GOT3 (cell line): ENCODE measurements at regions not wholly inside any gene's neighbourhood (a gene's known extent, or its start where the extent isn't known, plus 50 kb on each side); places are given as distances from the start of the nearest gene placed in this dataset.

ENCODE experiments used
- DNase-seq: peaks from one replicate; lab custom pipeline; 2025; ENCODE audit warnings: mixed read lengths; lab: John Stamatoyannopoulos, UW

DNA sequence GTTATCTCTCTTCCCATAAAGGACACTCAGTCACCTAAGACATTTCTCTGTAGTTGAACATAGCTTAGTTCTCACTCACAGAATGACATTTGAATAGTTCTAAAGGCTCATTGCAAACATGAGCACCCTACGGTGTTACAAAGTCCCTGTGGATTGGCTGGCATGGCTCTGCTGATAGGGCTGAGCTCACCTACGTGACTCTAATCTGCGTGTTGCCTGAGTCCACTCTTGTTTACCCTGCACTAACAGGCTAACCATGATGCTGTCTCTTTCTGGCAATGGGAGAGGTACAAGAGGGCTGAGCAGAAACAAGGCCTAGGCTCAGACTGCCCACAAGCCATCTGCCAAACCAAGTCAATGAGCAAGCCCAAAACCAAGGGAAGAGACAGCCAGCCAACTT lies 103.6 kb downstream of the PALM2AKAP2 start:
- DNase-seq: no peak

- DNase-seq: no peak
These were observed 106.0 kb downstream of the PALM2AKAP2 start for GRCh38 chr9:109886041-109886440.

- no peak for DNase-seq
These were observed 106.6 kb downstream of the PALM2AKAP2 start for GRCh38 chr9:109886617-109887016.

- DNase-seq: no peak
These were observed 107.1 kb downstream of the PALM2AKAP2 start for GRCh38 chr9:109887079-109887478.

- DNase-seq: no peak
These were observed 108.7 kb downstream of the PALM2AKAP2 start for GRCh38 chr9:109888695-109889094.

DNA sequence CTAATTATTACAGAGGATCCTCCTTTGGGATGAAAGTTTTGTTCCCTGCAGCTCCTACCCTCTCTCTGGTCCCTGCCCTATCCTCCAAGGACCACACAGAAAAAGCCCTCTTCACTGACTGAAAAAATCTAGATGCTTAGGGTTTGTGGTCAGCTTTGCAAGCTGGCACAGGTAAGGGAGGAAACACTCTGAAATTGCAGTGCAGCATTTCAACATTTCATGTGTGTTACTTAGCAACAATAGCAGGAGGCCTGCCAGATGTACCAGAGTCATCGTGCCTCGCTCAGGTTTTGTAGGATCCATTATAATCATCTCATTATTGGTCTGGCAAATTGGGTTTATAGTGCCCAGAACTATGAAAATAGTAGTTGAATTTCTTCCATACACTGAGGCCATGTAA lies 109.5 kb downstream of the PALM2AKAP2 start:
- no peak for DNase-seq

DNA sequence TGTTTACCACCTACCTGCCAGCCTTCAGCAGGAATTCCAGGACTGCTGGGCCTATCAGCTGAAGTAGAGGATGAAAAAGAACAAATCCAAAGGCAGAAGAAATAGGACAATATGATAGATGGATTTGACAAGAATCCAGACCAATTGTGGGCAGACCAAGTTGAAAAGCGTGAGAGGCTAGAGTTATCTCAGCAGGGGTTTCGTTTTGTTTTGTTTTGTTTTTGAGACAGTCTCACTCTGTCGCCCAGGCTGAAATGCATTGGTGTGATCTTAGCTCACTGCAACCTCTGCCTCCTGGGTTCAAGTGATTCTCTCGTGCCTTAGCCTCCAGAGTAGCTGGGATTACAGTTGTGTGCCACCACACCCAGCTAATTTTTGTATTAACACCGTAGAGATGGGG lies 113.2 kb downstream of the PALM2AKAP2 start:
- DNase-seq: no peak

DNA sequence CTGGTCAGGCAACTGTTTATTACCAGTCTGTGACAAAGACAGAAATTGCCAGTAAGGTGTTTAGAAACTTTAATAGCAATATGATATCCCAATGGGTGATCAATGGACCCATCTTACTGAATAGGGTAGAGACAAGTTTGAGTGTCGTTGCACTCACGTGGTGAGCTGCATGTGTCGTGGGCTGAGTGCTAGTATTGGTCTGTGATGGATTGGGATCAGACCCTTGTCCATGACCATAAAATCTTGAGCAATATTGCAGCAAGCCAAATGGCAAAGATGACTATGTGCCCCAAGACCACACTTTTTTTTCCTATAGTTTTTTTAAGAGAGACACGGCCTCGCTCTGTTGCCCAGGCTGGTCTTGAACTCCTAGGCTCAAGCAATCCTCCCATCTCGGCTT lies 114.5 kb downstream of the PALM2AKAP2 start:
- no peak for DNase-seq

- DNase-seq: no peak
These were observed 115.1 kb downstream of the PALM2AKAP2 start for GRCh38 chr9:109894921-109895758.

DNA sequence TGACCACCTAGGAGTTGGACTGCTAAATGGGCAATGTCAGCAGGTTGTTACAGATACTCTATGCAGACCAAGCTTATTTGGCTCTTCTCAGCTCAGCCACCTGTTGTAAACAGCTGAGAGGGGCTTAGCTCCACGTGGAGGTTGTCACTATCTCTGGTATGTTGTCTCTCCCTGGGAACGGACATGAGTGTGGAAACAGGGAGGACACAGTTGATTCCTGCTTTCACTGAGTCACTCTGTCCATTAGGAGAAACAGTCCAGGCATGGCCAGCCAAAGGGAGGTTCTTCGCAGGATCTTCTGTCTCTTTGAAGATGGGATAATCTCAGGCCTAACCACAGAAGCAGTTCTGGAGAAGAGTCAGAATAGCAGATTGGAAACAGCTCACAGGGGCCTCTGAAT lies 121.2 kb downstream of the PALM2AKAP2 start:
- DNase-seq: no peak

DNA sequence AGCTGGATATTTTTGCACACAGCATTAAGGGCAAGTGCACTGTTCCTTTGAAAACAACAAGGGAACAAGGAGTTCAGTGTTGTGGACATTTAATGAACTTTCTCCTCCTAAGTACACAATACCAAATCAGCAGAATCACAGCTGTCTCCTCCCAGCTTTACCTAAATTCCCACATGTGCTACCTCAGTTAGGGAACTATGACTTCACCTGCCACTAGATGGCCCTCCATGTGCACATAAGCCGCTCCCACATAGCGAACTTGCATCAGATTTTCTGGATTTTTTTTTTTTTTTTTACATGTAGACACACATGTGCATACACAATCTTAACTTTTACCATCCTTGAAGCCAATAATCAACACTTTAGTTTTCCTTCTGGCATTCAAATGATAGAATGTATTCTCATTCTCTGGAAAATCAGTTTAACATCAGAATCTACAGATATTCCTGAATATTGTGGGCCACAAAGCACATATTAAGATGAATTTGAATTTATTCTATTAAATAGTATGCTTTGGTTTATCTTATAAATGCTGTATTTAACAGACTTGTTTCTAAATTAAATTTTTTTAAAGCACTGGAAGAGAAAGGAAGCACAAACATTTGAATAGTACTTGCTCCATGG lies 123.6 kb downstream of the PALM2AKAP2 start:
- no peak for DNase-seq

GRCh38 chr9:109904666-109905065 lies 124.7 kb downstream of the PALM2AKAP2 start:
- DNase-seq: no peak

- DNase-seq: no peak
These were observed 125.5 kb downstream of the PALM2AKAP2 start for GRCh38 chr9:109905472-109905871.

GRCh38 chr9:109906766-109907382 lies 126.9 kb downstream of the PALM2AKAP2 start:
- no peak for DNase-seq

DNA sequence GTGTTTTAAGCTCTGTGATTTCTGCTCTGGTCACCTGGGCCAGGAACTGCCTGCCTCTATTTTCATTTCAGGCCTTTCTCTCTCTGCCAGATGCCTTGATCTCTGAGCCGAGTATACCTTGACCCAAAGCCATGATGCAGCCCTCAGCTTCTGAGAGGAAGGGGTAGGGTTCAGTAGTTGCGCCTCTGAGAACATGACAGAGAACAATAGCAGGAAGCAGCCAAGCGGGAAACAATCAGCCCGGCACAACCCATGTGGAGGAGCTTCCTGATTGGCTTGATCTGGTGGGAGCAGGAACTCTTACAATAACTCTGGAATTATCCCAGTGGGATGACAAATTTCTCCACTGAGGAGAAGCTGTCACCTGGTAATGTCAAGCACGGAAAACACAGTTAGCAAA lies 127.4 kb downstream of the PALM2AKAP2 start:
- no peak for DNase-seq

DNA sequence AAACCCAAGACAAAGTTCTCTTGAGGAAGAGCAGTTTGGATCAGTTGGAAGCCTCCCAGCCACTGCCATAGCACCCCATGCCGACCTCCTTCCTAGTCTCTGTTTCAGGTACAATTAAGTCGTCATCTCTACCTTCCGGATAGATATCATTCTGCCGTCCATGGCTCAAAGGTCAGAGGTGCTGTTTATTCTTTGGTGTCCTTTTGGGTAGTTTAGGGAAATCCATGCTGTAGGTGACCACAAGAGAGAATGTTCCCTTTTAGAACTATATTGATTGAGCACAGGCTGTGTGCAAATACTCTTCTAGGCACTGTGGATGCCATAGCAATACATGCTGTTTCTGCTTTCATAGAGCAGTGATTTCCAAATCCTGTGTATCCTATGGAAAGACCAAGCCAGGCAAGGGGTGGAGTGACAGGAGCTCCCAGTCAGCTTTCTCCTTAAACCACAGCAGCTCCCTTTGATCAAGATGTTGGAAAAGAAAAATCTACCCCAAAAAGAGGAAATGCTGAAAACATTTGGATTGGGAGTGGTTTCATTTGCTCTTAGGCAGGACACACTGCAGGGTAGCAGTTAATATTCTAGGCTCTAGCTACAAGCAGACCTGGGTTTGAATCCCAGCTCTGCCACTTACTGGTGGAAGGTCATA lies 127.9 kb downstream of the PALM2AKAP2 start:
- no peak for DNase-seq

DNA sequence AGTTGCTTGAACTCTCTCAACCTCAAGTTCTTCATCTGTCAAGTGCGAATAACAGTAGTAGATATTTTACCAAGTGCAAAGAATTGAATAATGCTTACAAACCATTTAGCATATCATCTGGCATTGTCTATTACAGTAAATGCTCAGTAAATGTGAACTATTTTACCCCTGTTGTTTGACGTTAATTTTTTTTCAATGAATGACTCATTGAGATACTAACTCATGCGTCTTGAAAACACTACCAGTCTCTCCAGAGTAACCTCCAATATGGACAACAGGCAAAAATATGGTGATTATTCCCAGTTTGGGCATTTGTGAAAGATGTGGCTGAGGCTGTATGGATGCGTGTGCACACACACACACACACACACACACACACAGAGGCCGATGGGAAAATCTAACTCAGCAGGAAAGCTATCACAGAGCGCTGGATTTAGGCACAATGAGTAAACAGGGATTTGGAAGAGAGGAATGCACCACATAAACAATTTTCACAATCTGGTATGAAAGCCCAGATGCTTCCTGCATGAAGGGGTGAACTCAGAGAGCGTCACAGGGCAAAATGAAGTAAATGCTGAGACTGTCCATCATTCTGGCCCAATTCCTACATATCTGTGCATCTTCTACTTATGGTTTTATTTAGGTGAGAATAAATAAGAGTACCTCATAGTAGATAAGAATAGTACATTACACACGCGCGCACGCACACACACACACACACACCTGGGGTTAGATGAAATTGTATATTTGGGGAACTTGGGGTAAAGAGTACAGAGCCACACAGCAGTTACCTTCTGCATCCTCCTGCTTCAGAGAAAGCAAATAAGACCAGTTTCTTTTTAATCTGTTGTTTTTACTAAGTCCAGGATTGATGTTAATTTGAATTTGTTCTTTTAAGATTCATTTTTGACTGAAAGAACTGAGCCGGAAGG lies 128.7 kb downstream of the PALM2AKAP2 start:
- no peak for DNase-seq

DNA sequence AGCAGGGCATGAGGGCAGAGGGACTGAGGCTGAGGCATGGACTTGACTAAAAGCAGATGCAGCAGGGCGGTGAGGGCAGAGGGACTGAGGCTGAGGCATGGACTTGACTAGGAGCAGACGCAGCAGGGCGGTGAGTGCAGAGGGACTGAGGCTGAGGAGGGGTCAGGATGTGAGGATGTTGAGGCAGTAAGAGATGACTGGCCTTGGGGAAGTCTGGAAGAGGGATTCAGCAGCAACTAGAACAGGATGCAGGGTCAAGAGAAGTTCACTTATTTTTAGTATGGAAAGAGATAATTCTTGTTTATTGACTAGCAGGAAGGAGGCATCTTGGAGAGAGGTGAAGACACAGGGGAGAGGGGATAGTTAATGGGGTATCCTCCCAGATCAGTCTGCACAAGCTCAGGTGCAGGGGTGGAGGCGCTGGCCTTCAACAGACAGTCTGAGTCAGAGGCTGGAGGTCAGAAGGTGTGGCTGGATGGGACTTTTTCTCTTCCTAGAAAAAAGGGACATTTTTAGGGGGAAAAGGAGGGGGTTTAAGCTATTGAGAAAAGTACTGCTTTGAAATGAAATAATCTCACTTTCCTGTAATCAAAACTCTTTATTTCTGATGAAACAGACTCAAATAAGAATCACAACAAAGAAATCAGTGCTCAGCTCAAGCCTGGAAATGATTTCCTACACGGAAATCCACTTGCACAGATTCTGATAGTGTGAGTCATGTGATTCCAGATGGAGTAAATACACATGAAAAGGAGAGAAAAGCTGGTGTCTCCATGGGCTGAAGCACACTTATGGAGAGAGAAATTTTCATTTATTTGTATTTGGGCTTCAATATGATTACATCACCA lies 130.9 kb downstream of the PALM2AKAP2 start:
- no peak for DNase-seq

DNA sequence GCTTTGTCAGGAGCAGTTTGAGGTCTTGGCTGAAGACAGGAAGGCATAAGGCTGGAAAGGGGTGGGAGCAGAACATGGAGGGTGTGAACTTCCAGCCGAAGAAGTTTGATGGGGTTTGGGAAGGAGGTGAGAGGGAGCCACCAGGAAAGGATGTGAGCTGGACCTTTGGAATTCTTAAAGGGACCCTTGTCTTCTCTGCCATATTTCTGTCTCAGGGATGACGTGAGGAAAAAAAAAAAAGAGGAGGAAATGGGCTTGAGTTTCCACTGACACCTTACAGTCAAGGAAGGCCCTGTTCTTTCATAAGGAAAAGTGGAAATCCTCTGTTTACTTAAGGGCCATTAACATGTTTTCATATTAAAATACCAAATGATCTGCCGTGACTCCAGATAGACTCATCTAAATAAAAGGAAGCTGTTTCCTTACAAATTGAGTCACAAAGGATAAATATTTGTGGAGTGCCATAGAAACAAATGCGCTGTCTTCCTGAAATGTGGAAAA lies 132.1 kb downstream of the PALM2AKAP2 start:
- DNase-seq: no peak

DNA sequence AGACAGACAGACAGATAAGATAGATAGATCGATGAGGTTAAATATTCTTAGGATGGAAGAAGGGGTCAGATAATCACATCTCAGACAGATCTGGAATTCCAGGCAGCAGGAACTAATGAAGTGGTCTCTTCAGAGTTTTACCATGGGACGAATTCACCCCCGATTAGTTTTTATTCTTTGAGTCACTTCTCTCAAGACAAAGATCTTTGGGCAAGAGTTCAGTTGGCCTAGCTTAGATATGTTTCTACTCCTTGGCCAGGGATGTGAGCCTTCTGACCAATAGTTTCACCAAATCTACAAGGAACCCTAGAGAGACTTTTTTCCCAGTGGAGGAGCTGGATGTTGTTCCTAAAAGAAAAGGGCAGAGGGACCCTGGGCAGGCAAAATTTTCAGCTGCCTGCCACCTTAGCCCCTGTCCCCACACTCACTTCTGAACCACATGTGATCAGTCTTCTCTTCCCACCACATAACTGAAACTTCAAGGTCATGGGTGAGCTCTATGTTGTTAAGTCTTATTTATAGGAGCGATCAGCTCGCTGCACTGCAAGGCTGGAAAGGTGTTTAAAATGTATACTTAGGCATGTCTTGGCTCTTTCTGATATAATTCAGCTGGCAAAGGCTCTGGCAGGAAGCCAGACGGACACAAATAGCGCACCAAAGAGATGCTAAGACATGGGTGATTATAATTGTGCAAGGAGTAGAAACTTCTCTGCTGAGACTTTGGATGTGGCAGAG lies 132.9 kb downstream of the PALM2AKAP2 start:
- no peak for DNase-seq
